LNCAP (cell line): ENCODE measurements at regions not wholly inside any gene's neighbourhood (a gene's known extent, or its start where the extent isn't known, plus 50 kb on each side); places are given as distances from the start of the nearest gene placed in this dataset.

ENCODE experiments used
- TF ChIP-seq, protein P1 (sequence below): fragments of 450-650 bp; IDR thresholded peaks from 2 replicates; pipeline ENCODE4 v1.5.1; 2017; ENCODE audit warnings: mild to moderate bottlenecking

DNA sequence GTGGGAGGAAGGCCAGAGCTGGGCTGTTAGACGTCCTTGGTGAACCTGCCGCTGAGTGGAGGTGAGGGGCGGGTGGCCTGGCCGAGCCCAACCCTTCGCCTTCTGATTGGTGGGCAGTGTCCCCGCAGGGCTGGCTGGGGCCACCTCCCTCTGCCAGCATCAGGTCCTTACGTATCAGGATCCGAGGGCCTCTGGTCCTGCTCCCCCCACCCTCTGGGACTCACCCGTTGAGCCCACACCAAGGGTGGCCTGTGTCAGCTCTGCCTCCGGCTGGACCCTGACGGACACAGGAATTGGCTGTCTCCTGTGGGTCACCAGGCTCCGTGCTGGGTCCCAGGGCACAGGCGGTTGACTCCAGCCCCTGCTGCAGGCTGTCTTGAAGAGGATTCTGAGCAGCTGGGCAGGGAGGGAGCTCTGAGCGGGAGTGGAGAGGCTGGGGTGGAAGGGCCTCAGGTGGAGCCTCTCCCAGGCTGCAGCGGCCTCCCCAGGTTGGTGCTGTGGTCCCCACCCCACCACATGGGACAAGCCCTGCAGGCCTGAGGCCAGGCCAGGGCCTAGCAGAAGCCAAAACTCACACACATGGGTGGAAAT, 58.4 kb upstream of the NKX1-1 start:
- TF ChIP-seq, protein P1, sequence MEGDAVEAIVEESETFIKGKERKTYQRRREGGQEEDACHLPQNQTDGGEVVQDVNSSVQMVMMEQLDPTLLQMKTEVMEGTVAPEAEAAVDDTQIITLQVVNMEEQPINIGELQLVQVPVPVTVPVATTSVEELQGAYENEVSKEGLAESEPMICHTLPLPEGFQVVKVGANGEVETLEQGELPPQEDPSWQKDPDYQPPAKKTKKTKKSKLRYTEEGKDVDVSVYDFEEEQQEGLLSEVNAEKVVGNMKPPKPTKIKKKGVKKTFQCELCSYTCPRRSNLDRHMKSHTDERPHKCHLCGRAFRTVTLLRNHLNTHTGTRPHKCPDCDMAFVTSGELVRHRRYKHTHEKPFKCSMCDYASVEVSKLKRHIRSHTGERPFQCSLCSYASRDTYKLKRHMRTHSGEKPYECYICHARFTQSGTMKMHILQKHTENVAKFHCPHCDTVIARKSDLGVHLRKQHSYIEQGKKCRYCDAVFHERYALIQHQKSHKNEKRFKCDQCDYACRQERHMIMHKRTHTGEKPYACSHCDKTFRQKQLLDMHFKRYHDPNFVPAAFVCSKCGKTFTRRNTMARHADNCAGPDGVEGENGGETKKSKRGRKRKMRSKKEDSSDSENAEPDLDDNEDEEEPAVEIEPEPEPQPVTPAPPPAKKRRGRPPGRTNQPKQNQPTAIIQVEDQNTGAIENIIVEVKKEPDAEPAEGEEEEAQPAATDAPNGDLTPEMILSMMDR: no peak

DNA sequence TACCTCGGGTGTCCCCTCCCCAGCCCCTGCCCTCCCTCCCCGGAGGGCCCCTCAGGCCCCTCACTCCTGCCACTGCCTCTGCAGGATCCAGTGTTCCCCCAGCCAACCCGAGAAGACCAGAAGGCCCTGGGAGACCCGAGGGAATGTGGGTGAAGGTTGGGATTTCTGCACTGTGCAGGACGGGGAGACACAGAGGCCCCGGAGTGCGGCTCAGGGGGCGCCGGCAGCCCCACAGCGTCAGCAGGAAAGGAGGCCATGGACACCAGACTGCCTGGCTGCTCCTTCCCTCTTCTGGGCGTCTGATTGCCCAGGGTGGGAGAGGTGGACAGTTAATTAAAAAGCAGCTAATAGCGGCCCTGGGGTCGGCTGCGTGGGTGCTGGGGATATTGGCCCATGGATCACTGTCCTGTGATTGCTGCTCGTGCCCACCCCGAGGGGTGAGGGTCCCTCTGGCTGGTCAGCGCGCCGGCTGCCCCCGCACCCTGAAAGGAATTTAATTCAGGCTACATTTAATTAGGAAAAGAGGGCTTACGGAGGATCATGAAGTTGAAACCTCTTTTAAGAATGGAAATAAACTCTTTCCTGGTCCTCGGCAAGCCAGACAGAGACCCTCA, 57.8 kb upstream of the NKX1-1 start:
- TF ChIP-seq, protein P1: no peak

DNA sequence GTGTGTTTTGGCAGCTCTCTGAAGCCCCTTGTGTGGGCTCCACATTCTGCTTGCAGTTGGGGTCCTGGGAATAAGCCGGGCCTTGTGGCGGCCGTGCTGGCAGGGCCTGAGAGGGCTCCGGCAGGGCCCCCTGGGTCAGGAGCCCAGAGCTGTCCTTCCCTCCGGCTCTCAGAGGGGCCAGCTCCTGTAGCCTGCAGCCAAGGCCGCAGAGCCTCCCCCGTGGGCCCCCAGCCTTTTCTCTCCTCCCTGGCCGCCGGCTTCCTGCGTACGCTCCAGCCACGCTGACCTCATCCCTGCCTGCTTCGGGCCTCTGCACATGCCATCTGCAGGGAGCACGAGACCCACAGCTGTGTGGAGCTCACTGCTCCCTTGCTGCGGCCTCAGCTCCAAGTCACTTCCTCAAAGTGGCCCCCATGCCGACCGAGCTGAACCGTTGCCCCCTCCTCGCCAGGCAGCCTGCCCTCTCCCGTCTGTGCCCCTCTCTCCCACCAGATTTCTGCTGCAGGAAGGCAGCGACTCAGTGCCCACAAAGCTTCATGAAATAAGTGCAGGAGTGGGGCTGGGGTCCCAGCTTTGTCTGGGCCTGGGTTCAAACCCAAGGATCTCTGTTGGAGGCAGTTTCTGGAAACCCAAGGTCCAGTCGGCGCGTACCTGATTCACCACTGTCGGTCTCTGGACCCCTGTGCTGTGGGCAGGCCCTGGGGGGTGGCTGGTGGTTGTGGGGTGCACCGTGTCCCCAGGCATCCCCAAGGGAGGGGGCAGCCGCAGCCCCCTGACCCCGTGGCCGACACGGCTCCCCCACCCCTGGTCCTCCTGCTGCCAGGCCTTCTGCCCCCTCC, 57.1 kb upstream of the NKX1-1 start:
- TF ChIP-seq, protein P1: no peak

DNA sequence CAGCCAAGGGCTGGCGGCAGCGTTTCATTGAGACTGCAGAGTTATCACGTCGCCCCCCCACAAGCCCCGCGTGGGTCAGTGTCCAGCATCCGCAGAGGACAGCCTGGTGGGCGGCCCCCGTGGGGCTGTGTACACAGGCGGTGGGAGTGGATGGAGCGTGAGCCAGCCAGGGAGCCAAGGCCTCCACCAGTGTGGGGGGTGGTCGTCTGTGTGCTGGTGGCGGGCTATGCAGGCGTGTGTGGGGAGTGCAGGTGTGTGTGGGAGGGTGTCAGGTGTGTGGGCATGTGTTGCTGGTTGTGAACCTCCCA, 56.5 kb upstream of the NKX1-1 start:
- TF ChIP-seq, protein P1: no peak

DNA sequence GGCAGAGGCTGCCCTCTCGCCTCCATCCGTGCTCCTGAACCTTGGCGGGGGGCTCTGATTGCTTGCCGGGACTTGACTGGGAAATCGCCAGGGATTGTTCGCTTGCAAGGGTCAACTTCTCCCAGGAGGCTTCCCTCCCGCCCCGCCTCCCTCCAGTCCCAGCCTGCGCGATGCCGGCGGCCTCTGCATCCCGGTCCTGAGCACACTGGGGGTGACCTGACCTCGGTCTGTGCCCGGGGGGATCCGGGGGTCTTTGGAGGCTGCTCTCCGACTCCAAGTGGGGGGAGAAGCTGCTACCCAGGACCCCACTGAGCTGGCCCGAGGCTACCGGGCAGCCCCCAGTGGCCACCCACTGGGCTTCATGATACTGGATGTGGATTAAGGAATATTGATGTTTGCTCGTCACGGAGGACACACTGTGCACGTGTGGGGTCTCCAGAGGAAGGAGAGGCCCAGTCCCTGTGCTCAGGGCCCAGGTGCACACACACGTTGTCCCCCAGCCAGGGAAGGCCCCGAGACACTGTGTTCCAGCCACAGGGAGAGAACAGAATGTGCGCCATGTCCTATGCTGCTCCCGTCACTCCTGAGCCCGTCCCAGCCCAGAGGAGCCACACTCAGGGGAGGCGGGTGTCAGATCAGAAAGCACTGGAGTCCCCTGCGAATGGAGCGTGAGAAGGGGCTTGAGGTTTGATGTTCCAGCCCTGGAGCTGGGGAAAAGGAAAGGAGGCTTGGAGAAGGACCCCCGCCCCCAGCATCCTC, 55.9 kb upstream of the NKX1-1 start:
- TF ChIP-seq, protein P1: no peak

DNA sequence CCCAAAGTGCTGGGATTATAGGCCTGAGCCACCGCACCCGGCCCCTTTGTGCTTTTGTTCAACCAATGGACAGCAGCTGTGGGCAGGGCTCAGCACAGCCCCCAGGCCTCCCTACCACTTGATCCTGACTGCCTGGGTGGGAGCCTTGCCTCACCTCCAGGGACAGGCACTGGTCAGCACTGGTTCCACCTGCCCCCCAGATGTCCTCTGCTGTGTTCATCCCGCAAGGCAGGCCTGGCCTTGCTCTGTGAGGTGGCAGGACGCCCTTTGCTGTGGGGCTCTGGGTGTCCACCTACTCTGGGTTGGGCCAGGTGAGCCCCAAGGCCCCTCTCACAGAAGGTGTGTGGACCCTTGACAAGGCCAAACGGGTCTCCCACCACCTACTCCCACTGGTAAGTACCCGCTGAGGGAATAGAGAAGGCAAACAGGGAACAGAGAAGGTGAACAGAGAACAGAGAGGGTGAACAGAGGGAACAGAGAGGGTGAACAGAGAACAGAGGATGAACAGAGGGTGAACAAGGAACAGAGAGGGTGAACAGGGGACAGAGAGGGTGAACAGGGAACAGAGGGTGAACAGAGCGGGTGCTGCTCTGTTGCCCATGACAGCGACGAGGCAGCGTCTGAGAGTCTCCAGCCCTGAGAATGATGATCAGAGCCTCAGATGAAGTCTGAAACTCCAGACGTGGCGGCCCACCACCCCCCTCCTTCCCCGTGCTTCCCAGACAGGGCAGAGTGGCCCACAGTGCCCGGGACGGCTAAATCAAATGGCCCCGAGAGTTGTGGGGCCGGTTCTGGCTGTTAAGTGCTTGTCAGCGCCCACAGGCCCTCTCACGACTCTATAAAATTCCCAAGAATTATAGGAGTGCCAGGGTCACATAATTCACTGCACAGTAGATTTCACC, 55.0 kb upstream of the NKX1-1 start:
- TF ChIP-seq, protein P1: no peak
